GM12873 (cell line): ENCODE measurements at regions not wholly inside any gene's neighbourhood (a gene's known extent, or its start where the extent isn't known, plus 50 kb on each side); places are given as distances from the start of the nearest gene placed in this dataset.

Experiments used
- CTCF ChIP-seq: IDR thresholded peaks from 2 replicates; pipeline ENCODE4 v1.5.1; 2012; ENCODE audit warnings: low read depth, mild to moderate bottlenecking, moderate library complexity, low read length, control low read depth; ENCODE audit not compliant: insufficient read depth; ENCODE audit errors: missing control alignments

GRCh38 chr12:74922117-74922516 lies 287.5 kb downstream of the KCNC2 start:
- TF ChIP-seq CTCF: no peak

- no peak for TF ChIP-seq CTCF
Measured at GRCh38 chr12:74922642-74923041, 287.0 kb downstream of the KCNC2 start.

- TF ChIP-seq CTCF: no peak
Measured at GRCh38 chr12:74941670-74942069, 268.0 kb downstream of the KCNC2 start.

- no peak for TF ChIP-seq CTCF
Measured at GRCh38 chr12:74945771-74946198, 263.9 kb downstream of the KCNC2 start.

GRCh38 chr12:74953697-74954096 lies 255.9 kb downstream of the KCNC2 start:
- TF ChIP-seq CTCF: no peak

- TF ChIP-seq CTCF: no peak
Measured at GRCh38 chr12:74957231-74957630, 252.4 kb downstream of the KCNC2 start.

GRCh38 chr12:74957634-74958033 lies 252.0 kb downstream of the KCNC2 start:
- TF ChIP-seq CTCF: no peak
